Astrocyte (in vitro differentiated cells and primary cell): ENCODE measurements at regions not wholly inside any gene's neighbourhood (a gene's known extent, or its start where the extent isn't known, plus 50 kb on each side); places are given as distances from the start of the nearest gene placed in this dataset.

Experiments used
- CTCF ChIP-seq: IDR thresholded peaks from 2 replicates; pipeline ENCODE4 v1.5.1; 2011; ENCODE audit warnings: low read depth, mild to moderate bottlenecking, inconsistent platforms, low read length, moderate library complexity; ENCODE audit not compliant: insufficient read depth
- EZH2 ChIP-seq: IDR thresholded peaks from 2 replicates; pipeline ENCODE4 v1.6.1; 2012; ENCODE audit warnings: mild to moderate bottlenecking, low read length, inconsistent platforms; ENCODE audit not compliant: insufficient read depth

- TF ChIP-seq CTCF = no peak
- no peak for TF ChIP-seq EZH2
Observed at GRCh38 chr4:152159773-152160172, 376.1 kb downstream of the FBXW7 start.
